NCI-H524 treated with DMSO at 0.1 percent for 48 hours (cell line): ENCODE measurements at regions not wholly inside any gene's neighbourhood (a gene's known extent, or its start where the extent isn't known, plus 50 kb on each side); places are given as distances from the start of the nearest gene placed in this dataset.
A peak's percentile ranks its signal among the peaks of the same experiment; 100 is the strongest.
"Not testable (repeated sequence)": the region's sequence is repeated elsewhere in the genome, so short reads cannot be mapped to it uniquely, and the experiment has no call there.

ENCODE experiments used
- DNase-seq: peaks from one replicate; lab custom pipeline; 2025; lab: John Stamatoyannopoulos, UW

DNA sequence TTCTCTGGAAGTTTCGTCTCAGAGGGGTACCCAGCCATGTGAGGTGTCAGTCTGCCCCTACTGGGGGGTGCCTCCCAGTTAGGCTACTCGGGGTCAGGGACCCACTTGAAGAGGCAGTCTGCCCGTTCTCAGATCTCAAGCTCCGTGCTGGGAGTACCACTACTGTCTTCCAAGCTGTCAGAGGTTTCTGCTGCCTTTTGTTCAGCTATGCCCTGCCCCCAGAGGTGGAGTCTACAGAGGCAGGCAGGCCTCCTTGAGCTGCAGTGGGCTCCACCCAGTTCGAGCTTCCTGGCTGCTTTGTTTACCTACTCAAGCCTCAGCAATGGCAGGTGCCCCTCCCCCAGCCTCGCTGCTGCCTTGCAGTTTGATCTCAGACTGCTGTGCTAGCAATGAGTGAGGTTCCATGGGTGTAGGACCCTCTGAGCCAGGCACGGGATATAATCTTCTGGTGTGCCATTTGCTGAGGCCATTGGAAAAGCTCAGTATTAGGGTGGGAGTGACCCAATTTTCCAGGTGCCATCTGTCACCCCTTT is 71.0 kb upstream of the SH3GLB1 start:
- not testable (repeated sequence) for DNase-seq

DNA sequence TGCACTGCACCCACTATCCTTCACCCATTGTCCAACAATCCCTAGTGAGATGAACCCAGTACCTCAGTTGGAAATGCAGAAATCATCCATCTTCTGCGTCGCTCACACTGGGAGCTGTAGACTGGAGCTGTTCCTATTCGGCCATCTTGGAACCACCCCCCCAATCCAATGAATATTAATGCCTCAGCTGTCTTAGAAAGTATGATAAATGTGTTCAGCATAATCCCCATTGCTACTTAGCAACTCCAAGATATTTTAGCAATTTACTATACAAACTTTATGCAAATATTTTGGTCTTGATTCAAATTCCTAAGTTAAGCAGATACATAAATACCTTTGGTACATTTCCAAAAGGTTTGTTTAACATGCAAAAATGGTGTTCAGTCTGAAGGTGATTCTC is 70.5 kb upstream of the SH3GLB1 start:
- DNase-seq: no peak

DNA sequence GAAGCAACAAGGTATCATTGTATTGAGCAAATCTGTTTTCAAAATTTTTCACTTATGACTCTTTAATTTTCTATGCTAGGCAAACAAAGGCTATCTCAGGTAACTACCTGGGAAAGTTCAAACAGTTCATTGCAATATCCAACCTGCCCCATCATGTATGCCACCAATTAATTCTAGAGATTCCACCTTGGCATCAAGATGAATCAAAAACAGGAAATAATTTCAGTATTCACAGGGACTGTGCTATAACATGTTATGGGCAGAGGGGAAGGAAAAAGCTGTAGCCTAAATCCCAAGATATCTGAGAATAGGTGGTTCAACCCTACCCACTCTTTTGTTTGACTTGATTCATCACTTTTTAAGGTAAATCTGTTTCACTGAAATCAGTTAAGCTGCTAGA is 67.5 kb upstream of the SH3GLB1 start:
- DNase-seq: no peak

DNA sequence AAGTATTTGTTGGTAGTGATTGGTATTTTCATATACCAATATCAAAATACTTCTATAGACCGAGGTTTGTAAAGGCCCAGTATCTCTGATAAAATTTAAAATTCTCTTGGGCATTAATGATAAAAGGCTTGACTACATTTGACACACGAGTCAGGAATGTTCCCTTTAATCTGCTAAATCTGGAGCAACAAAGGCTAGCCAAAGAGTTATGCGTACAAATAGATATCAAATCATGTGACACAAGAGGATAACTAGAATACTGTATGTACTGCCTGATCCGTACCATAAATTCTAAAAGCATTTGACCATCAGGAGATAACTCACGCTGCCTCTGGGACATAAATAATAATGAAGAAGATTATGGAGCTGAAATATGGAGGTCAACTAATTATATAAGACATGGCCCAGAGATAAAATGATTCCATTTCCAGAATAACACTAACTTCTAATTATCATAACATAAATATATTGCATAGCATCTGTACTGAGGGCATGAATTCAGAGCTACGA is 64.2 kb upstream of the SH3GLB1 start:
- DNase-seq: no peak

GRCh38 chr1:86641318-86641717 is 63.1 kb upstream of the SH3GLB1 start:
- no peak for DNase-seq

DNA sequence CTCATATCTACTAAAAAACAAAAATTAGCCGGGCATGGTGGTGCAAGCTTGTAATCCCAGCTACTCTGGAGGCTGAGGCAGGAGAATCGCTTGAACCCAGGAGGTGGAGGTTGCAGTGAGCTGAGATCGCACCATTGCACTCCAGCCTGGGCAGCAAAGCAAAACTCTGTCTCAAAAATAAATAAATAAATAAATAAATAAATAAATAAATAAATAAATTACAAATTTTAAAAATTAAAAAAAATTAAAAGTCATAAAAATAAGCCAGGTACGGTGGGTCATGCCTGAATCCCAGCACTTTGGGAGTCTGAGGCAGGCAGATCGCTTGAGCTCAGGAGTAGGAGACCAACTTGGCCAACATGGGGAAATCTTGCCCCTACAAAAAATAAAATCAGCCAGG is 59.7 kb upstream of the SH3GLB1 start:
- not testable (repeated sequence) for DNase-seq

- DNase-seq: peak; percentile 16
Observed at GRCh38 chr1:86645851-86646250, 58.5 kb upstream of the SH3GLB1 start.

DNA sequence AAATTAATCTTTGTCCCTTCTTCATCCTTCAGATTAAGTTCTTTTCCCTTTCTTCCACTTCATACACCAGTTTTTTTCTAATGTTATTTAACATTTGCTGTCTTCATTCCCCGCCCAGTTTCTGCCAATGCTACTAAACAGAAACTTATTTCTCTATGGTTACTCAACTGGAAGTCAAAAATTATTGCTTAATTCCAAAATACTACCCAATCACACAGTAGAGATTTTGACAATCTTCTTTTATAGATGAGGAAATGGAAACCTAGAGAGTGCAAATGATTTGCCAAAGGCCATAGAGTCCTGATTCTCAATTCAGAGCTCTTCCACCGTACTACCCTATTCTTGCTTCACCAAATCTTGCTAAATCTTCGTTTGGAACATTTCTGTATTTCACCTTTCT is 58.1 kb upstream of the SH3GLB1 start:
- DNase-seq: no peak

GRCh38 chr1:86648255-86648654 is 56.1 kb upstream of the SH3GLB1 start:
- no peak for DNase-seq

GRCh38 chr1:86649618-86650017 is 54.8 kb upstream of the SH3GLB1 start:
- no peak for DNase-seq

DNA sequence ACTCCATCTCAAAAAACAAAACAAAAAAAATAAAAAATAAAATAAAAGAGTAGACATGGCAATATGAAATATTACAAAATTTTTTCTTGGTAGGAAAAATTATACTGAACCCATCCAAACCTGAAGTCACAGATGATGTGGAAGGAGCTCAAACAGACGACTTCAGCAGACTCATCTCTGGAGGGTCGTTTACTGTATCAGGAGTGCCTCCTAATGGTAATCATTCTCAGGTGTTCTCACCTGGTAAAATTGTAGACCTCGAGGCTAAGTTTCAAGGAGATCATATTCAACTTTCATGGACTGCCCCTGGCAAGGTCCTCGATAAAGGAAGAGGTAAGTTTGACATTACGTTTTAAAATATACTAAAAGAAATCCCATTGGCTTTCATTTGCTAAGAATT is 54.3 kb upstream of the SH3GLB1 start:
- no peak for DNase-seq
